ENCODE measurements at regions not wholly inside any gene's neighbourhood (a gene's known extent, or its start where the extent isn't known, plus 50 kb on each side); places are given as distances from the start of the nearest gene placed in this dataset.

- TF ChIP-seq CTCF (IDR thresholded peaks at IDR 0.05) (no peak), POLR2A (IDR thresholded peaks at IDR 0.05) (no peak)
These were observed 288.3 kb upstream of the AMIGO2 start for GRCh38 chr12:47367912-47368537.
